CD4-positive, CD25-positive, alpha-beta regulatory T cell (primary cell): ENCODE measurements at regions not wholly inside any gene's neighbourhood (a gene's known extent, or its start where the extent isn't known, plus 50 kb on each side); places are given as distances from the start of the nearest gene placed in this dataset.

Experiments used
- ATAC-seq, 2 donors: fragments of 150-1000 bp; cut with Tn5 transposase; one replicate each; pipeline ENCODE4 v1.10.0; 2021; ENCODE audit warnings: low read depth in 2 of 2, moderate number of reproducible peaks in 2 of 2, moderate library complexity in 1 of 2
- DNase-seq, 3 donors: peaks; one replicate each; pipeline versions ENCODE4 v3.0.0 to v3.0.0-alpha.2; 2012 to 2022; ENCODE audit warnings: mixed read lengths in 1 of 3
- H3K27ac ChIP-seq: one replicate; pipeline ENCODE4 v1.7.0; 2013; ENCODE audit warnings: mild to moderate bottlenecking, low read length; ENCODE audit not compliant: insufficient read depth, poor library complexity, severe bottlenecking
- H3K27me3 ChIP-seq: one replicate; pipeline ENCODE4 v1.7.0; 2013; ENCODE audit warnings: low read length; ENCODE audit not compliant: control insufficient read depth, insufficient read depth
- H3K36me3 ChIP-seq: one replicate; pipeline ENCODE4 v1.7.0; 2013; ENCODE audit warnings: mild to moderate bottlenecking, low read length, moderate library complexity; ENCODE audit not compliant: control insufficient read depth, insufficient read depth
- H3K4me1 ChIP-seq: 2 replicates; pipeline ENCODE4 v1.7.0; 2013; ENCODE audit warnings: mild to moderate bottlenecking, low read length; ENCODE audit not compliant: insufficient read depth, control insufficient read depth, poor library complexity, severe bottlenecking
- H3K4me3 ChIP-seq: one replicate; pipeline ENCODE4 v1.7.0; 2013; ENCODE audit warnings: low read depth, mild to moderate bottlenecking, low read length, moderate library complexity
- H3K9me3 ChIP-seq, 2 experiments: 1 replicate in 1 of 2; 2 replicates in 1 of 2; pipeline ENCODE4 v1.7.0; 2013; ENCODE audit warnings: low read length in 2 of 2, mild to moderate bottlenecking in 1 of 2, moderate library complexity in 1 of 2; ENCODE audit not compliant: control insufficient read depth in 2 of 2
- H3K27ac Mint-ChIP-seq, 3 donors: one replicate each; pipeline ENCODE4 v1.8.0; 2020 to 2022; ENCODE audit warnings: mild to moderate bottlenecking in 3 of 3, mixed read lengths in 3 of 3, moderate library complexity in 2 of 3
- H3K27me3 Mint-ChIP-seq: one replicate; pipeline ENCODE4 v1.8.0; 2022; ENCODE audit warnings: mild to moderate bottlenecking, mixed read lengths
- H3K36me3 Mint-ChIP-seq: one replicate; pipeline ENCODE4 v1.8.0; 2020; ENCODE audit warnings: mixed read lengths
- H3K4me1 Mint-ChIP-seq, 4 donors: one replicate each; pipeline ENCODE4 v1.8.0; 2020 to 2022; ENCODE audit warnings: mixed read lengths in 4 of 4, mild to moderate bottlenecking in 1 of 4
- H3K4me3 Mint-ChIP-seq, 4 donors: one replicate each; pipeline ENCODE4 v1.8.0; 2020 to 2022; ENCODE audit warnings: mild to moderate bottlenecking in 4 of 4, mixed read lengths in 4 of 4, moderate library complexity in 3 of 4
- H3K9me3 Mint-ChIP-seq, 7 donors: one replicate each; pipeline ENCODE4 v1.8.0; 2020 to 2022; ENCODE audit warnings: mixed read lengths in 7 of 7, mild to moderate bottlenecking in 3 of 7, moderate library complexity in 2 of 7

- Histone ChIP-seq H3K27ac (no peak overlapping the region), H3K4me1 (no peaks in the 10 kb centered on the region), H3K36me3 (no peaks in the 10 kb centered on the region), H3K27me3 (no peaks in the 10 kb centered on the region), H3K4me3 (no peak overlapping the region), H3K9me3 (no peaks in the 10 kb centered on the region)
- Mint-ChIP-seq H3K9me3 (peaks cover 0 to 7% (median 2%) of the 10 kb centered on the region in 7 donors), H3K27me3 (no peaks in the 10 kb centered on the region), H3K27ac (no peak overlapping the region), H3K36me3 (no peaks in the 10 kb centered on the region), H3K4me3 (no peak overlapping the region), H3K4me1 (no peaks in the 10 kb centered on the region)
- ATAC-seq (no peak), DNase-seq (no peak)
Observed at GRCh38 chr16:8179615-8180014, 410.7 kb downstream of the TMEM114 start.

- H3K9me3 Mint-ChIP-seq: peaks cover 0 to 7% (median 2%) of the 10 kb centered on the region in 7 donors
- ATAC-seq: no peak
Observed at GRCh38 chr16:8178271-8178670, 412.0 kb downstream of the TMEM114 start.

GRCh38 chr16:8175411-8175810 lies 414.9 kb downstream of the TMEM114 start:
- no peak overlapping the region for H3K4me3 ChIP-seq
- H3K9me3 Mint-ChIP-seq: peaks cover 0 to 11% (median 0%) of the 10 kb centered on the region in 7 donors
- no peaks in the 10 kb centered on the region for H3K4me1 Mint-ChIP-seq
- no peaks in the 10 kb centered on the region for H3K27me3 Mint-ChIP-seq
- no peak overlapping the region for H3K27ac ChIP-seq
- H3K27me3 ChIP-seq: no peaks in the 10 kb centered on the region
- H3K4me1 ChIP-seq: no peaks in the 10 kb centered on the region
- no peak overlapping the region for H3K27ac Mint-ChIP-seq
- no peak overlapping the region for H3K4me3 Mint-ChIP-seq
- DNase-seq: no peak
- H3K9me3 ChIP-seq: no peaks in the 10 kb centered on the region
- ATAC-seq: no peak
- no peaks in the 10 kb centered on the region for H3K36me3 Mint-ChIP-seq
- H3K36me3 ChIP-seq: no peaks in the 10 kb centered on the region

More at GRCh38 chr16:8178271-8178670, 412.0 kb downstream of the TMEM114 start:
- no peak for DNase-seq
- no peaks in the 10 kb centered on the region for H3K9me3 ChIP-seq
- no peaks in the 10 kb centered on the region for H3K36me3 ChIP-seq
- Mint-ChIP-seq H3K27me3 (no peaks in the 10 kb centered on the region), H3K36me3 (no peaks in the 10 kb centered on the region), H3K4me3 (no peak overlapping the region), H3K4me1 (no peaks in the 10 kb centered on the region), H3K27ac (no peak overlapping the region)
- H3K4me1 ChIP-seq: no peaks in the 10 kb centered on the region
- no peak overlapping the region for H3K27ac ChIP-seq
- H3K27me3 ChIP-seq: no peaks in the 10 kb centered on the region
- no peak overlapping the region for H3K4me3 ChIP-seq

GRCh38 chr16:8173111-8173644 lies 417.1 kb downstream of the TMEM114 start:
- no peaks in the 10 kb centered on the region for H3K27me3 Mint-ChIP-seq
- no peaks in the 10 kb centered on the region for H3K9me3 ChIP-seq
- H3K4me1 ChIP-seq: no peaks in the 10 kb centered on the region
- no peak overlapping the region for H3K4me3 ChIP-seq
- H3K4me1 Mint-ChIP-seq: no peaks in the 10 kb centered on the region
- H3K27me3 ChIP-seq: no peaks in the 10 kb centered on the region
- H3K4me3 Mint-ChIP-seq: no peak overlapping the region
- H3K27ac Mint-ChIP-seq: no peak overlapping the region
- H3K36me3 ChIP-seq: no peaks in the 10 kb centered on the region
- no peaks in the 10 kb centered on the region for H3K36me3 Mint-ChIP-seq
- DNase-seq: peak in 1 of 3 donors; percentile 41
- peaks cover 0 to 10% (median 2%) of the 10 kb centered on the region in 7 donors for H3K9me3 Mint-ChIP-seq
- H3K27ac ChIP-seq: no peak overlapping the region
- no peak for ATAC-seq

- Mint-ChIP-seq H3K27ac (no peak overlapping the region), H3K36me3 (no peaks in the 10 kb centered on the region), H3K4me3 (no peak overlapping the region), H3K27me3 (no peaks in the 10 kb centered on the region), H3K9me3 (peaks cover 0 to 10% (median 4%) of the 10 kb centered on the region in 7 donors), H3K4me1 (no peaks in the 10 kb centered on the region)
- ATAC-seq: no peak
- H3K9me3 ChIP-seq: no peaks in the 10 kb centered on the region
- H3K4me3 ChIP-seq: no peak overlapping the region
- H3K27ac ChIP-seq: no peak overlapping the region
- no peak for DNase-seq
- no peaks in the 10 kb centered on the region for H3K36me3 ChIP-seq
- H3K4me1 ChIP-seq: no peaks in the 10 kb centered on the region
- no peaks in the 10 kb centered on the region for H3K27me3 ChIP-seq
Observed at GRCh38 chr16:8172551-8172950, 417.8 kb downstream of the TMEM114 start.

GRCh38 chr16:8168016-8168415 lies 422.3 kb downstream of the TMEM114 start:
- Mint-ChIP-seq H3K9me3 (peaks cover 0 to 18% (median 5%) of the 10 kb centered on the region in 7 donors), H3K27me3 (no peaks in the 10 kb centered on the region)
- ATAC-seq: no peak

GRCh38 chr16:8167436-8167835 lies 422.9 kb downstream of the TMEM114 start:
- Mint-ChIP-seq H3K36me3 (no peaks in the 10 kb centered on the region), H3K4me3 (peak overlapping the region in 1 of 4 donors; percentile 15)
- ATAC-seq: no peak

More at GRCh38 chr16:8168016-8168415, 422.3 kb downstream of the TMEM114 start:
- no peak overlapping the region for H3K27ac ChIP-seq
- no peak for DNase-seq
- Mint-ChIP-seq H3K4me3 (no peak overlapping the region), H3K4me1 (no peaks in the 10 kb centered on the region), H3K27ac (no peak overlapping the region), H3K36me3 (no peaks in the 10 kb centered on the region)
- no peaks in the 10 kb centered on the region for H3K9me3 ChIP-seq
- no peaks in the 10 kb centered on the region for H3K4me1 ChIP-seq
- H3K36me3 ChIP-seq: no peaks in the 10 kb centered on the region
- H3K27me3 ChIP-seq: no peaks in the 10 kb centered on the region
- H3K4me3 ChIP-seq: no peak overlapping the region

GRCh38 chr16:8158051-8158450 lies 432.3 kb downstream of the TMEM114 start:
- Mint-ChIP-seq H3K9me3 (peaks cover 3 to 19% (median 11%) of the 10 kb centered on the region in 7 donors), H3K27ac (no peak overlapping the region)
- ATAC-seq: no peak

More at GRCh38 chr16:8167436-8167835, 422.9 kb downstream of the TMEM114 start:
- Mint-ChIP-seq H3K4me1 (no peaks in the 10 kb centered on the region), H3K27me3 (no peaks in the 10 kb centered on the region), H3K27ac (no peak overlapping the region), H3K9me3 (peaks cover 0 to 18% (median 7%) of the 10 kb centered on the region in 7 donors)
- Histone ChIP-seq H3K36me3 (no peaks in the 10 kb centered on the region), H3K27me3 (no peaks in the 10 kb centered on the region), H3K4me1 (no peaks in the 10 kb centered on the region), H3K4me3 (no peak overlapping the region), H3K27ac (no peak overlapping the region), H3K9me3 (no peaks in the 10 kb centered on the region)
- no peak for DNase-seq

More at GRCh38 chr16:8158051-8158450, 432.3 kb downstream of the TMEM114 start:
- DNase-seq: no peak
- no peaks in the 10 kb centered on the region for H3K4me1 ChIP-seq
- no peaks in the 10 kb centered on the region for H3K9me3 ChIP-seq
- no peaks in the 10 kb centered on the region for H3K4me1 Mint-ChIP-seq
- H3K4me3 Mint-ChIP-seq: no peak overlapping the region
- no peaks in the 10 kb centered on the region for H3K27me3 ChIP-seq
- no peak overlapping the region for H3K27ac ChIP-seq
- no peaks in the 10 kb centered on the region for H3K36me3 Mint-ChIP-seq
- no peaks in the 10 kb centered on the region for H3K27me3 Mint-ChIP-seq
- no peak overlapping the region for H3K4me3 ChIP-seq
- no peaks in the 10 kb centered on the region for H3K36me3 ChIP-seq
